ENCODE measurements at regions not wholly inside any gene's neighbourhood (a gene's known extent, or its start where the extent isn't known, plus 50 kb on each side); places are given as distances from the start of the nearest gene placed in this dataset.

DNA sequence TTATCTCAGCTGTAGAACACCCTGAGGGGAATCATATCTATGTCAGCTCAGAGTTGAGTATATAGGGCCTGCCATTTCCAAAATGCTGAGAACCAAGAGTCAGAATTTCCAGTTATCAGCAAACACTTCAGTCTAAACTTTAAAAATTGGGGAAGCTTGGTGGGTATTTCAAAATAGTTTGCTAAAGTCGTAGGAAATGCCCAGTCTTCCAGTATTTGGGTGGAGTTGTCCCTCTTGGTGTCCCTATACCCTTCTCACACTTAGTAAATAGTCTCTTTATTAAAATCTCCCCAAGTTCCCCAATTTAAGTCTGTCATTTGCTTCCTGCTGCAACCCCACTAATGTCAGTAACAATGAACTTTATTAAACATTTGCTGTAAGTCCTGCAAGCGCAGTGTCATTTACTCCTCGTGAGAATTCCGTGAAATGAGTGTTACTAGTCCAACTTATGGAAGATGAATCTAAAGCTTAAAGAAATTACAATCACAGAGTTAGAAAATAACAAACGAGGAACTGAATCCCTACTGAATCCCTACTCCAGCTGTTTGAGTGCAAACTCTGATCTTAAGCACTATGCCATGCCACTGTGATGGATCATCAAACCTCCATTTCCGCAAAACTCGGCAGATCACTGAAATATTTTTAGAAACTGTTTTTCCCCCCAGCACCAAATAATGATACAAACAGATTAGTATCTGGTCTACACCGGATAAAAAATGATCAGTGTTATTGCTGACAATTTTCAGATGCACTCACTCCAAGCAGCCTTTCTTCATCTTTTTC lies 341.7 kb upstream of the PROK2 start:
- TF ChIP-seq CTCF (IDR thresholded peaks at IDR 0.05) = no peak

- TF ChIP-seq CTCF (IDR thresholded peaks at IDR 0.05) = no peak
Observed at GRCh38 chr3:72123908-72124441, 339.0 kb upstream of the PROK2 start.

DNA sequence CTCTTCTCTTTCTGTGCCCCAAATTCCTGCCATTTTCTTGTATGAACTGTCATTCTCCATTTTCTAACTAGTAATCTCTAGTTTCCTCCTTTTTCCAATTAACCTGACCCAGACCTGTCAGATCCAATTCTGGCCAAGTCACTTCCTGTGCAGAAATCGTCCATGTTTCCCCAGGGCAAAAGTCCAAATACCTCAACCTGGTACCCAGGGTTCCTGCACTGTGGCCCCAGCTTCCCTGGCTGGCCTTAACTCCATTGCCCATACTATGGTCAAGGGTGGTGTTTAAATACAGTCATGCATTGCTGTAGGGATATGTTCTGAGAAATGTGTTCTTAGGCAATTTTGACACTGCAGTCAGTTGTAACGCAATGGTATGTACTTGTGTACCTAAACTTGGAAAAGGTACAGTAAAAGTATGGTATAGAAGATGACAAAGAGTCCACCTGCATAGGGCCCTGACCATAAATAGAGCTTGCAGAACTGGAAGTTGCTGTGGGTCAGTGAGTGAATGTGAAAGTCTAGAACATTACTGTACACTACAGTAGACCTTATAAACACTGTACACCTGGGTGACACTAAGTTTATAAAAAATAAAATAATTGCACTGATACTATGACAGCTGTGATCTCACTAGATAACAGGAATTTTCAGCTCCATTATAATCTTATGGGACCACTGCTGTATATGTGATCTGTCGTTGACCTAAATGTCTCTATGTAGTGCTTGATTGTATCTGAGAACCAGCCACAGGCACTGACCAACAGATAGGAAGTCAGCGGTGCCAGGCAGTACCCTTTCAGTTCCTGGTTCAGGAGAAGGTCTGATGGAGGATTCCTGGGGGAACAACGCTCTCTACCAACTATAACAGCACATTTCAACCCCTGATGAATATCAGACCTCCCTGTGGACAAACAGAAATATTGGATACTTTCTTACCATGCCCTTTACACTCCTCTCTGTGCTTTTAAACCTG lies 336.1 kb upstream of the PROK2 start:
- TF ChIP-seq CTCF (IDR thresholded peaks at IDR 0.05) = no peak

- no peak for TF ChIP-seq CTCF (IDR thresholded peaks at IDR 0.05)
Observed at GRCh38 chr3:72120039-72120438, 335.1 kb upstream of the PROK2 start.

- TF ChIP-seq CTCF (IDR thresholded peaks at IDR 0.05) = no peak
Observed at GRCh38 chr3:72118628-72119027, 333.7 kb upstream of the PROK2 start.

DNA sequence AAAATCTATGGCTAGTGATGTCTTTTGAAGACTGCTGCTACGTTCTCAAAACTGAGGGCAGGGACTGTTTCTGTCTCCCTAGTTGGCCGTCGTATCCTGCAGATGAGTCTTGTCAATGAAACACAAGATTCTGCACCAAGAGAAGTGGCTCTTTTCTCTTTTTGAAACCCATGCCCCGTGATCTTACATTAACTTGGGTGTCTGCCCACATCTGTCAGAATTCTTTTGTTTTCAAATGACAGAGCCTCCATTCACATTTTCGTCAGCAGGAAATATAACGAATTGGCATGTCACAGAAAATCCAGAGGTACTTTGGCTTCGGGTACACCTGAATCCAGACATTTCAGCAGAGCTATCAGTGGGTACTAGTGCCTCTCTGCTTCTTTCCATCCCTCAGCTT lies 331.3 kb upstream of the PROK2 start:
- no peak for TF ChIP-seq CTCF (IDR thresholded peaks at IDR 0.05)

DNA sequence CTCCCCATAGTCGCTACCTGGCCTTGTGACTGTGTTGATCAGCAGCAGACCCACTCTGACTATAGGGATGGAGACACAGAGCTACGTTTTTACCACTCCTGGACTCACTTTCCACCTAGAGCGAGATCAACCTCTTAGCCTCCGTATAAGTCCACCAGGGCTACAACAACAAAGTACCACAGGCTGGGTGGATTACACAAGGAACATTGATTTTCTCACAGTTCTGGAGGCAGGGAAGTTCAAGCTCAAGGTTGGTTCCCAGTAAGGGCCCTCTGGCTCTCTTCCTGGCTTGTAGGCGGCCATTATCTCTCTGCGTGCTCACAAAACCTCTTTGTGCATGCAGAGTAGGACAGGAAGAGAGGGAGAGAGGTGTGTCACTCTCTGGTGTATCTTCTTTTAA lies 330.4 kb upstream of the PROK2 start:
- TF ChIP-seq CTCF (IDR thresholded peaks at IDR 0.05) = no peak
